ENCODE measurements at regions not wholly inside any gene's neighbourhood (a gene's known extent, or its start where the extent isn't known, plus 50 kb on each side); places are given as distances from the start of the nearest gene placed in this dataset.
A peak's percentile ranks its signal among the peaks of the same experiment; 100 is the strongest.

DNA sequence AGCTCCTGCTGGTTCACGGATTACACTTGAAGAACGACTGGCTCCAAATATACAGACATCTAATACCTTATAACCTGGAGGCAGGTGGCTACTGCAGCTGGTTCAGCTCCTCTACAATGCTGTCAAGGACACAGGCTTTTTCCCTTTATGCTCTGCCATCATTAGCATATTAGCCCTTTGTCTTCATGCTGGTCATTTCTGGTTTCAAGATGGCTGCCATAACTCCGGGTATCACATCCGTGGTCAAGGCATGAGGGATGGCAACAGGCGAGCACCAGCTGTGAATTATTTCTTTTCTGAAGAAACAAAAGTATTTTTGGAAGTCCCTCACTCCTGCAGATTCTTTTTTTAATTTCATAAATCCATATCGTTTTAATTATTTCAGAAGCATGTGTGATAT lies 124.3 kb upstream of the MED13 start:
- Mint-ChIP-seq H3K9me3 (peaks cover 0 to 4% (median 0%) of the 10 kb centered on the region in 7 donors), H3K27me3 (peaks cover 8 to 13% (median 10%) of the 10 kb centered on the region in 3 donors), H3K4me1 (no peaks in the 10 kb centered on the region), H3K27ac (no peak overlapping the region), H3K4me3 (no peak overlapping the region), H3K36me3 (no peaks in the 10 kb centered on the region)
- DNase-seq = no peak
- ATAC-seq (ENCODE audit: low read depth in 2 of 2) = no peak

DNA sequence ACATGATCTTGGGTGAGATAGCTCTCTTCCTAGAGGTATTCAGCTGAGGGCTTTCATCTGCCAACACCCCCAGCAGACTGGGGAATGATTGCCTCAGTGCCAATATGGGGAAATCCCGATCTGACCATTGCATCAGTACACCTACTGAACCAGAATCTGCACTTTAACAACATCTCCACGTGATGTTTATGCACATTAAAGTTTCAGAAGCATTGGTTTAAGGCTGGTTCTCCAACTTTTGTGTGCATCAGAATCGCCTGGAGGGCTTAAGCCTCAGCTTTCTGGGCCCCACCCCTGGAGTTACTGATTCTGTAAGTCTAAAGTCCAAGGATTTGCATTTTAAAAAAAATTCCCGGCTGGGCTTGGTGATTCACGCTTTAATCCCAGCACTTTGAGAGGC lies 123.6 kb upstream of the MED13 start:
- no peak for ATAC-seq (ENCODE audit: low read depth in 2 of 2)
- Mint-ChIP-seq H3K27ac (no peak overlapping the region), H3K27me3 (peaks cover 8 to 10% (median 9%) of the 10 kb centered on the region in 3 donors), H3K9me3 (peaks cover 0 to 4% (median 0%) of the 10 kb centered on the region in 7 donors), H3K36me3 (no peaks in the 10 kb centered on the region), H3K4me1 (no peaks in the 10 kb centered on the region), H3K4me3 (no peak overlapping the region)
- no peak for DNase-seq

DNA sequence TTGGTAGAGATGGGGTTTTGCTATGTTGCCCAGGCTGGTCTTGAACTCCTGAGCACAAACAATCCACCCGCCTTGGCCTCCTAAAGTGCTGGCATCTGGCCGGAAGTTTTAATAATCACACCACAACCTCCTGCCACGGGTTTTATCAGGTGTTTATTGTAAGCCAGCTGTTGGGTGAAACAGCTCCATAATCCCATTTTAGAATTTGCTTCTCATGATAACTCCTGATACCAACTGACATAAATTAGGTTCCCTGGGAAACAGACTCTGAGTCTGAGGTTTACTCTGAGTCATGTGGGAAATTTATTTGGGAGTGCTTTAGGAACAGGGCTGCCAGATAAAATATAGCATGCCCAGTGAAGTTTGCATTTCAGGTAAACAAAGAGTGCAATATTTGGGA lies 122.6 kb upstream of the MED13 start:
- H3K4me1 Mint-ChIP-seq = no peaks in the 10 kb centered on the region
- H3K9me3 Mint-ChIP-seq = peaks cover 0 to 4% (median 0%) of the 10 kb centered on the region in 7 donors
- H3K4me3 Mint-ChIP-seq = no peak overlapping the region
- H3K27me3 Mint-ChIP-seq = peaks cover 3 to 9% (median 8%) of the 10 kb centered on the region in 3 donors
- no peak overlapping the region for H3K27ac Mint-ChIP-seq
- H3K36me3 Mint-ChIP-seq = no peaks in the 10 kb centered on the region
- DNase-seq (no peak), ATAC-seq (ENCODE audit: low read depth in 2 of 2) (no peak)

DNA sequence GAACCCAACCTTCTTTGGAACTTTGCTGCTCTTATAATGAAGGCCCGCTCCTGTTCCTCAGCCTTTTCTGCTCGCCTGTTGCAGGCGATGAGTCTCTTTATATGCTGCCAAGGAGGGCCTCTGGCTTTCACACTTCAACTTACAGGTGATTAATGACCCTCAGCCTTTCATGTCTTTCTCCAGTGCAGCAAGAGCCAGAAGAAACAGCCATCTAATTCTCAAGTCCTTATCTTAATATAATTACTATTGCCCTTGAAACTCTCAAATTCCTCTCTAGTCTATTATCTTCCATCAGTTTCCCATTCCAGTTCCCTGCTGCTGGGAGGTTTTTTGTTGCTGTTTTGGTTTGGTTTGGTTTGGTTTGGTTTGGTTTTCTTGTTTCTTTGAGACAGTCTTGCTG lies 121.8 kb upstream of the MED13 start:
- ATAC-seq (ENCODE audit: low read depth in 2 of 2) = no peak
- Mint-ChIP-seq H3K36me3 (no peaks in the 10 kb centered on the region), H3K27ac (peak overlapping the region in 1 of 6 donors; percentile 74), H3K27me3 (peaks cover 3 to 9% (median 8%) of the 10 kb centered on the region in 3 donors), H3K4me3 (no peak overlapping the region), H3K4me1 (no peaks in the 10 kb centered on the region), H3K9me3 (peaks cover 0 to 7% (median 0%) of the 10 kb centered on the region in 7 donors)
- DNase-seq = no peak

DNA sequence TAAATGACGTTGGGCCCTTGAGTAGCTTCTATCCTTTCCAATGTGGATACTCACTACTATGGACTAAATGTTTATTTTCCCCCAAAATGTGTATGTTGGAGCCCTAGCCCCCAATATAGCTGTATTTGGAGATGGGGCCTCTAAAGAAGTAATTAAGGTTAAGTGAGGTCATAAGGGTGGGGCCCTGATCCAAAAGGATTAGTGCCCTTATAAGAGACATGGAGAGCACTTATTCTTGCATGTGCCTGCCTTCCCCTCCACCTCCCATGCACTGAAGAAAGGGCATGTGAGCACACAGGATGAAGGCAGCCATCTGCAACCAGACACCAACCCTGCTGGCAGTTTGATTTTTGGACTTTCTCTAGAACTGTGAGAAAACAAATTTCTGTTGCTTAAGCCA lies 115.7 kb upstream of the MED13 start:
- Mint-ChIP-seq H3K9me3 (peaks cover 0 to 25% (median 9%) of the 10 kb centered on the region in 7 donors), H3K27me3 (peaks cover 0 to 5% (median 0%) of the 10 kb centered on the region in 3 donors), H3K4me1 (no peaks in the 10 kb centered on the region), H3K4me3 (no peak overlapping the region), H3K36me3 (no peaks in the 10 kb centered on the region), H3K27ac (no peak overlapping the region)
- ATAC-seq (ENCODE audit: low read depth in 2 of 2) = no peak
- DNase-seq = no peak

DNA sequence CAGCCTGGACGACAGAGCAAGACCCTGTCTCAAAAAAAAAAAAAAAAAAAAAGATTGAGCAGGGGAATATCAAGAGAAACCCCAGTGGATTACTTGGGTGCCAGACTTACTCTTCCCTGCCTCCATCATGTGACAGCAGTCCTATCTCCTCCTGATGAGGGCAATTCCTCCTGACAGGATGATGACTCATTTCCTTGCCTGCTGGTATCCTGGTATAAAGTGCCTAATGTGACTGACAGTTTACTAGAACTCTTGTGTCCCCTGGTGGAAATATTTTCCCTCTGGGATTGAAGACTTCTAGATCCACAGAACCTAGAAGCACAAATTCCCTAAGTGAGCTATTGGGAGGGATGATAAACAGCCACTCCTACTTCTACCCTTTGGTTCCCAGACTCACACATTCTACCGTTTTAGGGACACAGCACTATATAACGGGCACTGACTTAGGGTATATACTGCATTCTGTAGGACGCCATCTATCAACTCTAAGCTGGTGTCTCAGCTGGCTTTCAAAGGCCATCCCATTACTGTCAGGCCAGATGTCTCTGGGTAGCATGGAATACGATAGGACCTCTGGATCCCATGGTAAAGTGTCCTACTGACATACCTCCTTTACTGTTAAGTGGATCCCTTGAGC lies 114.6 kb upstream of the MED13 start:
- no peak for DNase-seq
- H3K4me1 Mint-ChIP-seq = no peaks in the 10 kb centered on the region
- ATAC-seq (ENCODE audit: low read depth in 2 of 2) = no peak
- no peak overlapping the region for H3K27ac Mint-ChIP-seq
- peaks cover 0 to 5% (median 0%) of the 10 kb centered on the region in 3 donors for H3K27me3 Mint-ChIP-seq
- no peaks in the 10 kb centered on the region for H3K36me3 Mint-ChIP-seq
- H3K4me3 Mint-ChIP-seq = no peak overlapping the region
- H3K9me3 Mint-ChIP-seq = peaks cover 0 to 25% (median 9%) of the 10 kb centered on the region in 7 donors

DNA sequence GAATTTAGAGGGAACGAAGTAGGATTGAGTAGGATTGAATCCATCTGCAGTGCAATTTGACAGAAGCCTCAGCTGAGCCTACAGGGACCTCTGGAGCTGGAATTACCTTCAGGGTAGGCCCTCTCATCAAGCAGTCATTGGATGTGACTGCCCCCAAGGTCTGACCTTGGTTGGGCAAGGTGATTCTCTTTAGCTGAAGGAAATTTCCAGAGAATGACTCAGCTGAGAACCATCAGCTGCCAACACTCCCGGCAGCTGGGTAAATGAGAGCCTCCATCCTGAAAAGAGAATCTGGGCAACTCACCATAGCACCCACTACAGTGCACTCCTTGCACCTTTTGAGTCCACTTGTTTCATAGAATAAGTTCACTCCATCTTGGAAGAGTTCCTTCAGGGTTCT lies 113.5 kb upstream of the MED13 start:
- Mint-ChIP-seq H3K36me3 (no peaks in the 10 kb centered on the region), H3K27me3 (peaks cover 0 to 5% (median 3%) of the 10 kb centered on the region in 3 donors), H3K4me1 (no peaks in the 10 kb centered on the region), H3K9me3 (peaks cover 0 to 25% (median 9%) of the 10 kb centered on the region in 7 donors), H3K27ac (no peak overlapping the region), H3K4me3 (no peak overlapping the region)
- ATAC-seq (ENCODE audit: low read depth in 2 of 2) = no peak
- DNase-seq = no peak

DNA sequence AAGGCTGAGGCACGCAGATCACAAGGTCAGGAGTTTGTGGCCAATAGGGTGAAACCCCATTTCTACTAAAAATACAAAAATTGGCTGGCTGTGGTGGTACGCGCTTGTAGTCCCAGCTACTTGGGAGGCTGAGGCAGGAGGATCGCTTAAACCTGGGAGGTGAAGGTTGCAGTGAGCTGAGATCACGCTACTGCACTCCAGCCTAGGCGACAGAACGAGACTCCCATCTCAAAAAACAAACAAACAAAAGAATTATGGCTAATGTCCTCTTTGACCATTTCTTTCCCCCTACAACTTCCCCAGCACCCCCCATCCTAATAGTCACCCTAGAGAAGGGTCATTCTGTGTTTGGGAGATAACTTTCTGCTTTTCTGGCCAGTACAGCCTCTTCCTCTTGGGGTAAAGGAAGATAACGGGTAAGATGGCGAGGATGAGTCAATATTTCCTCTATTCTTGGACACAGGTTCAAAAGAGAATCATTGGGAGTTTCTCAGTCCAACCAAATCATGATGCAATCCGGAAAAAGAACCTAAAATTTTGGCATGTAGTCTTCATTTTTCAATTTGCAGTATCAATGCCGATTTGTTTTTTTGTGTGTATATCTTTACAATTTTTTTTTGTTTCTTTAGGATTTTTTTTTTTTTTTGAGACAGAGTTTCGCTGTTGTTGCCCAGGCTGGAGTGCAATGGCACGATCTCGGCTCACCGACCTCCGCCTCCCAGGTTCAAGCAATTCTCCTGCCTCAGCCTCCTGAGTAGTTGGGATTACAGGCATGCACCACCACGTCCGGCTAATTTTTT lies 107.6 kb upstream of the MED13 start:
- no peak for ATAC-seq (ENCODE audit: low read depth in 2 of 2)

DNA sequence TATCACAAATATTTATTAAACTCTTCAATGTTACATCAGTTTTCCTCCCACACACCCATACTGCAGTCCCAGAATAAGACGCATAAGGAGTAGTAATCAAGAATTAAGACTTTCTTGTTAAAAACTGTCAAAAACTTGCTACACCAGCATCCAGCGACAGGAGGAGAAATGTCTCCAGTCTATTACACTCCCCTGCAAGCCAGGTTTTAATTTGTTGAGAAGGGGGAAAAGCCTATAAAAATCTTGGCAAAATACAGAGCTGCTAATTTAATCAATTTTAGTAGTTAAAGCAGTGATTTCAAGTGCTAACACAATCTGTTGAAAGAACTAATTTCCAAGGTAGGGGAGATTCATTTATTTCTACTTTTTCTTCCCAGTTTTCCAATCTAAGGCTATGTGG lies 102.0 kb upstream of the MED13 start:
- H3K27ac Mint-ChIP-seq = no peak overlapping the region
- H3K27me3 Mint-ChIP-seq = peaks cover 4 to 11% (median 8%) of the 10 kb centered on the region in 3 donors
- H3K9me3 Mint-ChIP-seq = peaks cover 0 to under 1% (median 0%) of the 10 kb centered on the region in 7 donors
- H3K4me1 Mint-ChIP-seq = peaks cover 0 to 9% (median 5%) of the 10 kb centered on the region in 3 donors
- DNase-seq (no peak), ATAC-seq (ENCODE audit: low read depth in 2 of 2) (no peak)
- H3K36me3 Mint-ChIP-seq = no peaks in the 10 kb centered on the region
- H3K4me3 Mint-ChIP-seq = no peak overlapping the region

More for the DNA sequence above, 107.6 kb upstream of the MED13 start:
- no peak overlapping the region for H3K27ac Mint-ChIP-seq
- H3K27me3 Mint-ChIP-seq = peaks cover 0 to 8% (median 5%) of the 10 kb centered on the region in 3 donors
- H3K4me1 Mint-ChIP-seq = peaks cover 0 to 9% (median 5%) of the 10 kb centered on the region in 3 donors
- no peaks in the 10 kb centered on the region for H3K9me3 Mint-ChIP-seq
- DNase-seq = no peak
- H3K36me3 Mint-ChIP-seq = no peaks in the 10 kb centered on the region
- no peak overlapping the region for H3K4me3 Mint-ChIP-seq

DNA sequence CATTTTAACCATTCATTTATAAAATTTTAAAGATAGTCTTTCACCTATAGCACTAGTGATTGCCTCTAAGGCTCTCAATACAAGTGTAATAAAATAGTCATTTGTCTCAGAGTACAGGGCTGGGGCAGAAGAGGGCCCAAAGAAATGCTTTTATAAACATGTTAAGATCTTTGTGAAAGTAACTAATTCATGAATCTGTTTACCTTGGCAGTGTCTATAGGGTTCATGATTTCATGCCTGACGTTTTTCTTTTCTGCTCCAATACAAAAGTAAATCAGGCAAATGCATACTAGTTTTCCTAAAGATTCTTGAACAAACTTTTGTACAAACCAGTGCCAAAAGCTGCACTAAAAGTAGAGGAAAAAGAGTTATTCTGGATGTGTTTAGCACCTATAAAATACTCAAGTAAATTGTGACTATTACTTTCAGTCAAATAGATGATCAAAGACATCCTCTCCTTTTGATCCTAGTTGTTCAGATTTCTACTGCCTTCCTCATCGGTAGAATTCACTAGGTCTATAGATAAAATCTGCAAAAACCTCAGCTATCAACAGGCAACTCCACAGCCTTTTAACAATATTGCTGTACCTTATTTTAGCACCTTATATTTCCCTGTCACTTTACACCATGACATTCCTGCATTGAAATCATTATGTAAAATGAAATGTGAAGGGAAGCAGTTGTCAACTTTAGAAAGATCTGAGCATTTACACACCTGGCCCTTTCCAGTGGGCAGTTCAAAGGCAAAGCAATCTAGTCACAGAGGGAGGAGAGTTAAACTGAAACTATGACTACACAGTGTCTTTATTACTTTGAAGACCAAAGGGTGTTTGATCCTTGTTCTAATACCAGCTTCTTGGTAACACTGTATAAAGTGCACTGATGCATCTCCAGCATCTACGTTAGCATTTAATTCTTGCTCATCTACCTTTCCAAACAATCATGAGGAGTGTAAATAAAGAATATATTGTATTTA lies 100.0 kb upstream of the MED13 start:
- no peak overlapping the region for H3K27ac Mint-ChIP-seq

DNA sequence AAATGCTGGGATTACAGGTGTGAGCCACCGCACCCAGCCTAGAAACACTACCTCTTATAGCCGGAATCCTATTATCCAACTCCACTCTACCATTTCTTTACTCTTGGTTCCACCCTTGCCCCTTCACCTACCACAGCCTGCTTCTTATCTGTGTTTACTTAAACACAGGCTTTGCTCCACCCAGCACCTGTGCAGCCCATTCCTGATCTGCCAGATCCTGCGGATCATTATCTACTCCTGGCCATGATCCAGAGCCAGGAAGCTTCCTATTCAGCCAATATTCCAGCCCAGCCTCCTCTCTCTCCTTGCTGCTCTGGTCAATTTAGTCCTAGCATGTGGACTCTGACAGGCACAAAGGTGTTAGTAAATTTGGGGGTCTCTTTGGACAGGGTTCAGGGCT lies 98.8 kb upstream of the MED13 start:
- no peak for DNase-seq
- Mint-ChIP-seq H3K4me1 (no peaks in the 10 kb centered on the region), H3K27ac (no peak overlapping the region), H3K27me3 (peaks cover 6 to 23% (median 13%) of the 10 kb centered on the region in 3 donors), H3K9me3 (peaks cover 0 to 1% (median 0%) of the 10 kb centered on the region in 7 donors), H3K36me3 (no peaks in the 10 kb centered on the region), H3K4me3 (no peak overlapping the region)
- no peak for ATAC-seq (ENCODE audit: low read depth in 2 of 2)

More for the DNA sequence above, 100.0 kb upstream of the MED13 start:
- Mint-ChIP-seq H3K36me3 (no peaks in the 10 kb centered on the region), H3K27me3 (peaks cover 11 to 19% (median 12%) of the 10 kb centered on the region in 3 donors), H3K4me3 (no peak overlapping the region), H3K4me1 (no peaks in the 10 kb centered on the region), H3K9me3 (peaks cover 0 to 1% (median 0%) of the 10 kb centered on the region in 7 donors)
- DNase-seq = no peak
- no peak for ATAC-seq (ENCODE audit: low read depth in 2 of 2)

DNA sequence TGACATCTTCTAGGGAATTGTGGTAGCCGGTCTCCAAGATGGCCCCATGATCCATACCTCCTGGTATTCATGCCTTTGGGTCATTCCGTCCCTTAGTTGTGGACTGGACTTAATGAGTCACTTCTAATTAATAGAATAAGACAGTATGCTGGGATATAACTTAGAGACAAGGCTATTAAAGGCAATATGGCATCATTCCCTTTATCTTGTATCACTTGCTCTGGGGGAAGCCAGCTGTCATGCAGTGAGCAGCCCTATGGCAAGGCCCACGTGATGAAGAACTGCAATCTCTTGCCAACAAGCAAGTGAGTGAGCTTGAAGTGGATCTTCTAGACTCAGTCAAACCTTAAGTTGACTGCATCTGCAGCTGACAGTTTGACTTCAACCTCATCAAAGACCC lies 97.8 kb upstream of the MED13 start:
- ATAC-seq (ENCODE audit: low read depth in 2 of 2) = no peak
- H3K9me3 Mint-ChIP-seq = peaks cover 0 to 1% (median 0%) of the 10 kb centered on the region in 7 donors
- no peak overlapping the region for H3K27ac Mint-ChIP-seq
- peaks cover 6 to 26% (median 13%) of the 10 kb centered on the region in 3 donors for H3K27me3 Mint-ChIP-seq
- DNase-seq = no peak
- H3K4me3 Mint-ChIP-seq = peak overlapping the region in 1 of 8 donors; percentile 35
- no peaks in the 10 kb centered on the region for H3K4me1 Mint-ChIP-seq
- no peaks in the 10 kb centered on the region for H3K36me3 Mint-ChIP-seq

All from naive B cell (primary cell).